PC-9 (cell line): ENCODE measurements at regions not wholly inside any gene's neighbourhood (a gene's known extent, or its start where the extent isn't known, plus 50 kb on each side); places are given as distances from the start of the nearest gene placed in this dataset.

Experiments used
- BruUV-seq: library from RNA; stranded (reverse); fragments of 400-500 nt; replicated peaks from 2 replicates; lab custom pipeline; 2021; lab: Mats Ljungman, UMichigan
- CTCF ChIA-PET: fragments of 300-600 bp; sonication (Branson Sonifier 250); formaldehyde crosslinking; loops from one replicate; lab custom pipeline; 2022; ENCODE audit warnings: antibody characterized with exemption; lab: Charles Lee
- POLR2A ChIA-PET: fragments of 300-600 bp; sonication (Branson Sonifier 250); formaldehyde crosslinking; loops from one replicate; lab custom pipeline; 2022; ENCODE audit warnings: antibody characterized with exemption; ENCODE audit not compliant: unreplicated experiment; lab: Charles Lee
- DNase-seq, 2 experiments: peaks; one replicate each; pipeline versions ENCODE4 v3.0.0 to v3.0.0-alpha.2; 2015 to 2022; ENCODE audit warnings: mixed read lengths in 1 of 2
- H2AFZ ChIP-seq: fragments of 200-600 bp; sonication (generic); 2 replicates; pipeline ENCODE4 v1.8.1; 2017; ENCODE audit warnings: antibody characterized with exemption
- H3F3A ChIP-seq: fragments of 200-600 bp; sonication (generic); 2 replicates; pipeline ENCODE4 v1.8.1; 2017; ENCODE audit warnings: antibody characterized with exemption, mild to moderate bottlenecking, low read depth; ENCODE audit not compliant: insufficient read depth
- H3K27ac ChIP-seq: fragments of 200-600 bp; sonication (generic); 2 replicates; pipeline ENCODE4 v1.6.1; 2016; ENCODE audit warnings: mixed run types
- H3K27me3 ChIP-seq: fragments of 200-600 bp; sonication (generic); 2 replicates; pipeline ENCODE4 v1.6.1; 2016; ENCODE audit warnings: low read depth, mixed run types; ENCODE audit not compliant: insufficient read depth
- H3K36me3 ChIP-seq: fragments of 200-600 bp; sonication (generic); 2 replicates; pipeline ENCODE4 v1.6.1; 2016; ENCODE audit warnings: low read depth, mixed run types
- H3K4me1 ChIP-seq: fragments of 200-600 bp; sonication (generic); replicated peaks from 2 replicates; pipeline ENCODE4 v1.6.1; 2016; ENCODE audit warnings: mixed run types; ENCODE audit not compliant: insufficient read depth
- H3K4me2 ChIP-seq: fragments of 200-600 bp; sonication (generic); 2 replicates; pipeline ENCODE4 v1.6.1; 2017; ENCODE audit warnings: mixed run types
- H3K4me3 ChIP-seq: fragments of 200-600 bp; sonication (generic); 2 replicates; pipeline ENCODE4 v1.6.1; 2016; ENCODE audit warnings: mixed run types
- H3K79me2 ChIP-seq: fragments of 200-600 bp; sonication (generic); 2 replicates; pipeline ENCODE4 v1.6.1; 2017; ENCODE audit warnings: low read depth, mixed run types
- H3K9me2 ChIP-seq: fragments of 200-600 bp; sonication (generic); 2 replicates; pipeline ENCODE4 v1.8.1; 2017; ENCODE audit warnings: mild to moderate bottlenecking; ENCODE audit not compliant: insufficient read depth
- H3K9me3 ChIP-seq: fragments of 200-600 bp; sonication (generic); 2 replicates; pipeline ENCODE4 v1.8.1; 2016; ENCODE audit warnings: low read depth; ENCODE audit not compliant: insufficient read depth
- H4K20me1 ChIP-seq: fragments of 200-600 bp; sonication (generic); 2 replicates; pipeline ENCODE4 v1.8.1; 2017; ENCODE audit not compliant: insufficient read depth
- EZH2 ChIP-seq: fragments of 200-600 bp; sonication (generic); IDR thresholded peaks from 2 replicates; pipeline ENCODE4 v1.8.0; 2017; ENCODE audit warnings: antibody characterized with exemption, low read depth
- intact Hi-C: fragments of 100-400 bp; cut with micrococcal nuclease; formaldehyde crosslinking; loops from one replicate; pipeline ENCODE4 v1.10.0; 2022; ENCODE audit not compliant: unreplicated experiment
- TF ChIP-seq, protein P1 (sequence below): fragments of 200-600 bp; sonication (generic); conservative IDR thresholded peaks from 2 replicates; pipeline ENCODE4 v1.6.1; 2017; ENCODE audit warnings: mixed run types, antibody characterized with exemption, mild to moderate bottlenecking, moderate library complexity

DNA sequence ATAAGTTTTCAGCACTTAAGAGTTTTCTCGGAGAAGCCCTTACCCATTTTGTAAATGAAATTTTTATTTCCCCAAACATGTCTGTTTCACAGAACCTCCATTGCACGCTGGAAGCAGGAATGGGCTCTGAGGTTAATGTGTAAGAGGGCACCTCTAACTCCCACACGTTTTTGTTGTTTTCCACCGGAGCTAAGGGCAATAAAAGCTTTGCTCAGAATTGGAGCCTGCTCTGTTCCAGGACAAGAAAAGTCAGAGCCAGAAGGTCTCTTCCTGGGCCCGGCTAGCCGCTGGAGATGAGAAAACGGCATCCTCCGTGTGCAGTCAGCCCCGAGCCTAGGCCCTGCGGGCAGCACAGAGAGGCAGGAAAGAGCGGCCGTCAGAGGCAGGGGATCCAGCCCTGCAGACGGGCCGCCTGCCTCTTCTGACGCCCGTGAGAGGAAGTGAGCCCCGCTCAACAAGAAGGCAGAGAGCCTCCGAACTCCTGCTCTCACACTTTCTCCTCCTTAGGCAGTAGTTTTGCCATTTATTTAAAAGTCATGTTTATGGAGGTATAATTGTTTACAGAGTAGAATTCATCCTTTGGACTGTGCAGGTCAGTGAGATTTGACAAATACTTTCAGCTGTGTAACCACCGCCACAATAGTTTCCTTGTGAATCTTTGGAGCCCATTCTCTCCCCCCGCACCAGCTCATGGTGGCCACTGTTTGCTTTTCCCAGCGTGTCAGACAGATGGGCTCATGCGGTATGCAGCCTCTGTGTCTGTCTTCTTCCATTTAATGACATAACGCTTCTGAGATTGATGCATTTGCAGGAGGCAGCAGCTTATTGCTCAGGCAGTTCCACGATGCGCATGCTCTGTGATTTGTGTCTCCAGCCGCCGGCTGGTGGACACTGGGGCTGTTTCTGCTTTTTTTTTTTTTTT is 117.3 kb downstream of the GALR1 start:
- no peak overlapping the region for H3K4me3 ChIP-seq
- peaks cover 57% of the 10 kb centered on the region for H3K27me3 ChIP-seq
- no peaks in the 10 kb centered on the region for H3F3A ChIP-seq
- ChIA-PET POLR2A (no interaction called here), CTCF (no interaction called here)
- H3K4me2 ChIP-seq: no peak overlapping the region
- H3K9me2 ChIP-seq: no peaks in the 10 kb centered on the region
- H4K20me1 ChIP-seq: no peaks in the 10 kb centered on the region
- no peaks in the 10 kb centered on the region for H3K36me3 ChIP-seq
- BruUV-seq: no TSS peak
- intact Hi-C loops: no loop called here
- no peak overlapping the region for H2AFZ ChIP-seq
- TF ChIP-seq, protein P1, sequence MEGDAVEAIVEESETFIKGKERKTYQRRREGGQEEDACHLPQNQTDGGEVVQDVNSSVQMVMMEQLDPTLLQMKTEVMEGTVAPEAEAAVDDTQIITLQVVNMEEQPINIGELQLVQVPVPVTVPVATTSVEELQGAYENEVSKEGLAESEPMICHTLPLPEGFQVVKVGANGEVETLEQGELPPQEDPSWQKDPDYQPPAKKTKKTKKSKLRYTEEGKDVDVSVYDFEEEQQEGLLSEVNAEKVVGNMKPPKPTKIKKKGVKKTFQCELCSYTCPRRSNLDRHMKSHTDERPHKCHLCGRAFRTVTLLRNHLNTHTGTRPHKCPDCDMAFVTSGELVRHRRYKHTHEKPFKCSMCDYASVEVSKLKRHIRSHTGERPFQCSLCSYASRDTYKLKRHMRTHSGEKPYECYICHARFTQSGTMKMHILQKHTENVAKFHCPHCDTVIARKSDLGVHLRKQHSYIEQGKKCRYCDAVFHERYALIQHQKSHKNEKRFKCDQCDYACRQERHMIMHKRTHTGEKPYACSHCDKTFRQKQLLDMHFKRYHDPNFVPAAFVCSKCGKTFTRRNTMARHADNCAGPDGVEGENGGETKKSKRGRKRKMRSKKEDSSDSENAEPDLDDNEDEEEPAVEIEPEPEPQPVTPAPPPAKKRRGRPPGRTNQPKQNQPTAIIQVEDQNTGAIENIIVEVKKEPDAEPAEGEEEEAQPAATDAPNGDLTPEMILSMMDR: no peak
- no peak for TF ChIP-seq EZH2
- no peak overlapping the region for H3K27ac ChIP-seq
- H3K4me1 ChIP-seq: no peaks in the 10 kb centered on the region
- peaks cover 4% of the 10 kb centered on the region; the same call in 1 of the 2 replicates for H3K9me3 ChIP-seq
- no peak for DNase-seq
- no peaks in the 10 kb centered on the region for H3K79me2 ChIP-seq

DNA sequence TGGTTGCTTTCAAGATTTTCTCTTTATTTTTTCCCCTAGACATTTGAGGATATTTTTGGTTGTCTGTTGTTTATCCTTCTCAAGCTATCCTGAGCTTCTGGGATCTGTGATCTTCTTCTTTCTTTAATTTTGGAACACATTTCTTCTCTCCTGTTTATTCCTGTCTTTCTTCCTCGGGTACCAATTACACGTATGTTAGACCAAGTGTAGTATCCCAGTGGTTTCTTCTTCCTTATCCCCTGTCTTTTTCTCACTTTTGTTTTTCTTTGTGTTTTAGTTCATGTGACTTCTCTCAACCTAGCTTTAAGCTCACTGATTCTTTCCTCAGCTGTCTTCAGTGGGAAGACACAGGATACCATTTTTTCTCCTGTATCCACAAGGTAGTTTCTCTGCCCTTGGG is 120.0 kb downstream of the GALR1 start:
- ChIA-PET POLR2A (no interaction called here), CTCF (no interaction called here)
- Histone ChIP-seq H3K9me3 (peaks cover 4% of the 10 kb centered on the region; the same call in 1 of the 2 replicates), H4K20me1 (no peaks in the 10 kb centered on the region), H3K9me2 (no peaks in the 10 kb centered on the region), H3K4me1 (no peaks in the 10 kb centered on the region), H3K27ac (no peak overlapping the region), H2AFZ (no peak overlapping the region), H3K27me3 (peaks cover 66% of the 10 kb centered on the region), H3K36me3 (no peaks in the 10 kb centered on the region), H3K79me2 (no peaks in the 10 kb centered on the region), H3K4me2 (no peak overlapping the region), H3F3A (no peaks in the 10 kb centered on the region), H3K4me3 (no peak overlapping the region)
- intact Hi-C loops: no loop called here
- no TSS peak for BruUV-seq
- TF ChIP-seq, protein P1: no peak
- no peak for TF ChIP-seq EZH2
- DNase-seq: no peak

DNA sequence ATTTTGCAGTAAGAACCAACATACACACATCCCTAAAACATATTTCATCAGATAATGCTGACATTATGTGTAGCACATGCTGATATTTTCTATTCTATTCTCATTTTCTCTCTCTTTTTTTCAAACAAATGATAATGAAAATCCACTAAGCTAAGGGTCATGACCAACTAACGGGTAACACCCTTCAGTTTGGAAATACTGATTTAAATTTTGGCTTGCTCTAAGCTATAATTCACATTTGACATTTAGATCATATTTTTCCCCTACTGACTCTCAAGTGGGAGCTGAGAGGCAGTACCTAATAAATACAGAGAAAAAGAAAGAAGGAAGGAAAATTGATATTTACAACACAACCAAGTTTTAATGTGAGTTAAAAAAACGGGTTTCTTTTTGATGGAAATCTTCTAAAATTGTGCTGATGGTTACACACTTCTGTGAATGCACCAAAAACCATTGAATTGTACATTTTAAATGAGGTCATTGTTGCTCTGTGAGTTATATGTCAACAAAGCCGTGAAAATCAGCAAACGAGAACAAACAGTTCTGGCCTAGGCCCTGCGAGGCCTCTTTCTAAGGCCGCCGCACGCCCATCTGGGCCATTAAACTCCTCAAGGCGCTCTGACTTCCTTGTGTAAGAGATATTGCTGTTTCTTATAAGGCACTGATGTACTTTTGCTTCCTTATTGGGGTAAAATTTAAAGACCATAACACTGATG is 124.2 kb downstream of the GALR1 start:
- Histone ChIP-seq H3K4me1 (no peaks in the 10 kb centered on the region), H3K27ac (no peak overlapping the region), H3K27me3 (peaks cover 57% of the 10 kb centered on the region), H3F3A (no peaks in the 10 kb centered on the region), H3K9me2 (no peaks in the 10 kb centered on the region), H3K4me3 (no peak overlapping the region), H3K4me2 (no peak overlapping the region), H3K79me2 (no peaks in the 10 kb centered on the region), H3K36me3 (no peaks in the 10 kb centered on the region), H2AFZ (no peak overlapping the region), H3K9me3 (peaks cover 4% of the 10 kb centered on the region; the same call in 1 of the 2 replicates), H4K20me1 (no peaks in the 10 kb centered on the region)
- DNase-seq: no peak
- ChIA-PET POLR2A (no interaction called here), CTCF (no interaction called here)
- TF ChIP-seq EZH2: no peak
- TF ChIP-seq, protein P1: no peak
- intact Hi-C loops: no loop called here
- BruUV-seq: no TSS peak
